Liver (tissue), 7 donors: ENCODE measurements at regions not wholly inside any gene's neighbourhood (a gene's known extent, or its start where the extent isn't known, plus 50 kb on each side); places are given as distances from the start of the nearest gene placed in this dataset.

Source experiments
- DNase-seq: peaks from one replicate; pipeline ENCODE4 v3.0.0-alpha.2; 2017; ENCODE audit warnings: low spot score
- H3K27ac ChIP-seq, 2 donors: one replicate each; pipeline ENCODE4 v1.7.0; 2013; ENCODE audit warnings: inconsistent platforms in 2 of 2, low read length in 2 of 2, control low read depth in 1 of 2, low read depth in 1 of 2, mild to moderate bottlenecking in 1 of 2
- H3K27me3 ChIP-seq, 4 donors: one replicate each; pipeline versions ENCODE4 v1.6.1 to v1.7.0; 2013; ENCODE audit warnings: low read length in 3 of 4, inconsistent platforms in 1 of 4, mild to moderate bottlenecking in 1 of 4, moderate library complexity in 1 of 4; ENCODE audit not compliant: control insufficient read depth in 4 of 4, insufficient read depth in 4 of 4
- H3K36me3 ChIP-seq, 4 donors: one replicate each; pipeline versions ENCODE4 v1.6.1 to v1.7.0; 2013; ENCODE audit warnings: low read length in 3 of 4, mild to moderate bottlenecking in 3 of 4, low read depth in 1 of 4, moderate library complexity in 1 of 4; ENCODE audit not compliant: control insufficient read depth in 4 of 4, insufficient read depth in 3 of 4
- H3K4me1 ChIP-seq, 4 donors: one replicate each; pipeline versions ENCODE4 v1.6.1 to v1.7.0; 2013; ENCODE audit warnings: low read length in 3 of 4, mild to moderate bottlenecking in 3 of 4, moderate library complexity in 1 of 4; ENCODE audit not compliant: control insufficient read depth in 4 of 4, insufficient read depth in 4 of 4
- H3K4me3 ChIP-seq, 3 donors: one replicate each; pipeline versions ENCODE4 v1.6.1 to v1.7.0; 2013; ENCODE audit warnings: low read length in 3 of 3, control low read depth in 1 of 3, low read depth in 1 of 3, mild to moderate bottlenecking in 1 of 3
- H3K9ac ChIP-seq, 2 donors: one replicate each; pipeline ENCODE4 v1.7.0; 2013; ENCODE audit warnings: low read length in 2 of 2, mild to moderate bottlenecking in 2 of 2, moderate library complexity in 2 of 2, control low read depth in 1 of 2, low read depth in 1 of 2
- H3K9me3 ChIP-seq, 4 donors: one replicate each; pipeline versions ENCODE4 v1.6.1 to v1.7.0; 2013; ENCODE audit warnings: low read length in 3 of 4; ENCODE audit not compliant: control insufficient read depth in 4 of 4
- GABPA ChIP-seq, 2 donors: IDR thresholded peaks in 1 of 2; conservative IDR thresholded peaks in 1 of 2; 2 replicates each; pipeline ENCODE4 v1.6.1; 2016; ENCODE audit warnings: antibody characterized with exemption in 2 of 2, mild to moderate bottlenecking in 1 of 2, moderate library complexity in 1 of 2
- WGBS: extraction: QIAGEN DNeasy Blood & Tissue Kit; methylation state at CpG from one replicate; pipeline ENCODE4 v1.1.7; 2013; 5-methylcytosine and 5-hydroxymethylcytosine counted together
- TF ChIP-seq, protein P1 (sequence below): IDR thresholded peaks from 2 replicates; pipeline ENCODE4 v1.6.1; 2016; ENCODE audit warnings: antibody characterized with exemption
- TF ChIP-seq, protein P2 (sequence below): IDR thresholded peaks from 2 replicates; pipeline ENCODE4 v1.6.1; 2016; ENCODE audit warnings: antibody characterized with exemption
- TF ChIP-seq, protein P3 (sequence below): IDR thresholded peaks from 2 replicates; pipeline ENCODE4 v1.6.1; 2016; ENCODE audit warnings: antibody characterized with exemption, mild to moderate bottlenecking
- TF ChIP-seq, protein P4 (sequence below): IDR thresholded peaks from 2 replicates; pipeline ENCODE4 v1.6.1; 2016; ENCODE audit warnings: antibody characterized with exemption
- donor health status: healthy.
- donor health status: healthy.
- donor health status: healthy.
- donor health status: healthy.

DNA sequence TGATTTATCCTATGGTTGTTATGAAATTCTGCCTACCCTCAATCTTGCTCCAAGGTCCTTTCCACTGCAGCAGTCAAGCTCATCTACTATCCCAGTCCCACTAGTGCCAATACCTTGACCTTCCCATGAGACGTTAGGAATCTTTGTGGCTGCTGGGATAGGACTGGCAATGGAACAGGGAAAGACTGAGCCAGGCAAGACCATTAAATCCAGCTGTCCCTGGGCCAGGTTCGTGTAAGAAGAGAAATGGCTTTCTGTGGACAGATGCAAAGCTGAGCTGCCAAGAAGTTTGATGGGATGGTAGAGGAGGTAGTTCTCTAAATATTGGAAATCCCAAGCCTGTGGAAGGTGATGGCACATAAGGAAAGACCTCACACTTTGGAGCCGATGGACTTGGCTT lies 50.1 kb upstream of the TMEM17 start:
- WGBS, result 79% methylated on average over 3 of the region's 3 CpGs

More for the DNA sequence above, 50.1 kb upstream of the TMEM17 start:
- Histone ChIP-seq H3K9ac (no peak overlapping the region), H3K4me1 (peaks cover 0 to 1% (median 0%) of the 10 kb centered on the region in 4 donors), H3K27ac (no peak overlapping the region), H3K27me3 (no peaks in the 10 kb centered on the region), H3K9me3 (no peaks in the 10 kb centered on the region), H3K36me3 (no peaks in the 10 kb centered on the region), H3K4me3 (no peak overlapping the region)
- no peak for TF ChIP-seq GABPA (IDR thresholded peaks at IDR 0.05 in 1 of 2, conservative IDR thresholded peaks at IDR 0.05 in 1 of 2)
- TF ChIP-seq, protein P1, sequence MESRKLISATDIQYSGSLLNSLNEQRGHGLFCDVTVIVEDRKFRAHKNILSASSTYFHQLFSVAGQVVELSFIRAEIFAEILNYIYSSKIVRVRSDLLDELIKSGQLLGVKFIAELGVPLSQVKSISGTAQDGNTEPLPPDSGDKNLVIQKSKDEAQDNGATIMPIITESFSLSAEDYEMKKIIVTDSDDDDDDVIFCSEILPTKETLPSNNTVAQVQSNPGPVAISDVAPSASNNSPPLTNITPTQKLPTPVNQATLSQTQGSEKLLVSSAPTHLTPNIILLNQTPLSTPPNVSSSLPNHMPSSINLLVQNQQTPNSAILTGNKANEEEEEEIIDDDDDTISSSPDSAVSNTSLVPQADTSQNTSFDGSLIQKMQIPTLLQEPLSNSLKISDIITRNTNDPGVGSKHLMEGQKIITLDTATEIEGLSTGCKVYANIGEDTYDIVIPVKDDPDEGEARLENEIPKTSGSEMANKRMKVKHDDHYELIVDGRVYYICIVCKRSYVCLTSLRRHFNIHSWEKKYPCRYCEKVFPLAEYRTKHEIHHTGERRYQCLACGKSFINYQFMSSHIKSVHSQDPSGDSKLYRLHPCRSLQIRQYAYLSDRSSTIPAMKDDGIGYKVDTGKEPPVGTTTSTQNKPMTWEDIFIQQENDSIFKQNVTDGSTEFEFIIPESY, result no peak
- TF ChIP-seq, protein P2, sequence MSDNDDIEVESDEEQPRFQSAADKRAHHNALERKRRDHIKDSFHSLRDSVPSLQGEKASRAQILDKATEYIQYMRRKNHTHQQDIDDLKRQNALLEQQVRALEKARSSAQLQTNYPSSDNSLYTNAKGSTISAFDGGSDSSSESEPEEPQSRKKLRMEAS, result no peak
- TF ChIP-seq, protein P3, sequence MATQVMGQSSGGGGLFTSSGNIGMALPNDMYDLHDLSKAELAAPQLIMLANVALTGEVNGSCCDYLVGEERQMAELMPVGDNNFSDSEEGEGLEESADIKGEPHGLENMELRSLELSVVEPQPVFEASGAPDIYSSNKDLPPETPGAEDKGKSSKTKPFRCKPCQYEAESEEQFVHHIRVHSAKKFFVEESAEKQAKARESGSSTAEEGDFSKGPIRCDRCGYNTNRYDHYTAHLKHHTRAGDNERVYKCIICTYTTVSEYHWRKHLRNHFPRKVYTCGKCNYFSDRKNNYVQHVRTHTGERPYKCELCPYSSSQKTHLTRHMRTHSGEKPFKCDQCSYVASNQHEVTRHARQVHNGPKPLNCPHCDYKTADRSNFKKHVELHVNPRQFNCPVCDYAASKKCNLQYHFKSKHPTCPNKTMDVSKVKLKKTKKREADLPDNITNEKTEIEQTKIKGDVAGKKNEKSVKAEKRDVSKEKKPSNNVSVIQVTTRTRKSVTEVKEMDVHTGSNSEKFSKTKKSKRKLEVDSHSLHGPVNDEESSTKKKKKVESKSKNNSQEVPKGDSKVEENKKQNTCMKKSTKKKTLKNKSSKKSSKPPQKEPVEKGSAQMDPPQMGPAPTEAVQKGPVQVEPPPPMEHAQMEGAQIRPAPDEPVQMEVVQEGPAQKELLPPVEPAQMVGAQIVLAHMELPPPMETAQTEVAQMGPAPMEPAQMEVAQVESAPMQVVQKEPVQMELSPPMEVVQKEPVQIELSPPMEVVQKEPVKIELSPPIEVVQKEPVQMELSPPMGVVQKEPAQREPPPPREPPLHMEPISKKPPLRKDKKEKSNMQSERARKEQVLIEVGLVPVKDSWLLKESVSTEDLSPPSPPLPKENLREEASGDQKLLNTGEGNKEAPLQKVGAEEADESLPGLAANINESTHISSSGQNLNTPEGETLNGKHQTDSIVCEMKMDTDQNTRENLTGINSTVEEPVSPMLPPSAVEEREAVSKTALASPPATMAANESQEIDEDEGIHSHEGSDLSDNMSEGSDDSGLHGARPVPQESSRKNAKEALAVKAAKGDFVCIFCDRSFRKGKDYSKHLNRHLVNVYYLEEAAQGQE, result no peak
- TF ChIP-seq, protein P4, sequence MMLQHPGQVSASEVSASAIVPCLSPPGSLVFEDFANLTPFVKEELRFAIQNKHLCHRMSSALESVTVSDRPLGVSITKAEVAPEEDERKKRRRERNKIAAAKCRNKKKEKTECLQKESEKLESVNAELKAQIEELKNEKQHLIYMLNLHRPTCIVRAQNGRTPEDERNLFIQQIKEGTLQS, result no peak
- no peak for DNase-seq
